Body of pancreas (tissue), 4 donors: ENCODE measurements at regions not wholly inside any gene's neighbourhood (a gene's known extent, or its start where the extent isn't known, plus 50 kb on each side); places are given as distances from the start of the nearest gene placed in this dataset.
"Not testable (repeated sequence)": the region's sequence is repeated elsewhere in the genome, so short reads cannot be mapped to it uniquely, and the experiment has no call there.

Experiments
- ATAC-seq: fragments of 150-250 bp; one replicate; pipeline ENCODE4 v1.9.1; 2016
- DNase-seq, 4 donors: peaks; one replicate each; pipeline ENCODE4 v3.0.0-alpha.2; 2019
- H3K27ac ChIP-seq, 4 donors: fragments of 200-600 bp; sonication (generic); 1 replicate in 3 of 4; 2 replicates in 1 of 4; pipeline versions ENCODE4 v1.5.1 to v1.6.1; 2016 to 2019; ENCODE audit warnings: mild to moderate bottlenecking in 1 of 4, mixed read lengths in 1 of 4, moderate library complexity in 1 of 4
- H3K27me3 ChIP-seq, 2 donors: fragments of 200-600 bp; sonication (generic); one replicate each; pipeline ENCODE4 v1.6.0; 2016; ENCODE audit warnings: mild to moderate bottlenecking in 1 of 2
- H3K36me3 ChIP-seq, 2 donors: fragments of 200-600 bp; sonication (generic); replicated peaks in 1 of 2; 2 replicates each; pipeline ENCODE4 v1.5.1; 2016; ENCODE audit warnings: low read depth in 2 of 2; ENCODE audit not compliant: insufficient read depth in 1 of 2
- H3K4me1 ChIP-seq: fragments of 200-600 bp; sonication (generic); one replicate; pipeline ENCODE4 v1.6.0; 2016
- H3K4me3 ChIP-seq, 2 donors: fragments of 200-600 bp; sonication (generic); 1 replicate in 1 of 2; 2 replicates in 1 of 2; pipeline ENCODE4 v1.5.1; 2016 to 2019
- H3K9me3 ChIP-seq, 3 donors: fragments of 200-600 bp; sonication (generic); 1 replicate in 2 of 3; 2 replicates in 1 of 3; pipeline ENCODE4 v1.5.1; 2016
- CTCF ChIP-seq, 7 experiments: fragments of 450-650 bp in 4 of 7; fragments of 200-600 bp in 3 of 7; sonication (generic) in 3 of 7; IDR thresholded peaks; one replicate each; pipeline ENCODE4 v1.5.1; 2016 to 2019; ENCODE audit warnings: antibody characterized with exemption in 7 of 7
- POLR2A ChIP-seq, 3 donors: fragments of 450-650 bp; IDR thresholded peaks; one replicate each; pipeline ENCODE4 v1.6.1; 2016; ENCODE audit warnings: antibody characterized with exemption in 3 of 3, mild to moderate bottlenecking in 2 of 3
- WGBS, 2 donors: methylation state at CpG; one replicate each; pipeline ENCODE4 v1.1.5; 2017; 5-methylcytosine and 5-hydroxymethylcytosine counted together
- intact Hi-C: fragments of 100-400 bp; cut with DNase I; formaldehyde crosslinking; loops from one replicate; pipeline ENCODE4 v1.15.1; 2023

DNA sequence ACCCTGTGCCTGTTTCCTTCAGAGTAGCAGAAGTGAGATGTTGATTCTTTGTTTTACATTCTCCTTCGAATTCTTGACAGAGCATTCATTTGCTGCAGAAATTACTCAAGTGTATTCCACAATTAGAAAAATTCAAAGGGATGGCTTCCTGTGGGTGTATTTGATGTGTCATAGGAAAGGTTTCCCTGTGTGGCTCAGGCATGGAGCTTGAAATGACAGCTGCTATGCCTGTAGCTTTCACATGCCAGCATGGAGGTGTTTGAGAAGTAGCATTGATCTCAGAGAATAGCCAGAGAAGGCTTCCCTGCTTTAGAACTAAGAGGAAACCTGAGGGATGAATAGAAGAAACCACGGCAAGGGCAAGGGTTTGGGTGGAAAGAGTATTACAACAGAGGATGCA is 317.2 kb upstream of the DEPDC1 start:
- ATAC-seq (no peak), DNase-seq (no peak)
- 54 to 55% methylated on average over 2 of the region's 2 CpGs for WGBS, 2 donors
- Histone ChIP-seq H3K36me3 (no peaks in the 10 kb centered on the region), H3K9me3 (no peaks in the 10 kb centered on the region), H3K27ac (no peak overlapping the region), H3K4me1 (no peaks in the 10 kb centered on the region), H3K4me3 (no peak overlapping the region), H3K27me3 (no peaks in the 10 kb centered on the region)
- TF ChIP-seq POLR2A (IDR thresholded peaks at IDR 0.05) (no peak), CTCF (IDR thresholded peaks at IDR 0.05) (no peak)
- intact Hi-C loops, result no loop called here

DNA sequence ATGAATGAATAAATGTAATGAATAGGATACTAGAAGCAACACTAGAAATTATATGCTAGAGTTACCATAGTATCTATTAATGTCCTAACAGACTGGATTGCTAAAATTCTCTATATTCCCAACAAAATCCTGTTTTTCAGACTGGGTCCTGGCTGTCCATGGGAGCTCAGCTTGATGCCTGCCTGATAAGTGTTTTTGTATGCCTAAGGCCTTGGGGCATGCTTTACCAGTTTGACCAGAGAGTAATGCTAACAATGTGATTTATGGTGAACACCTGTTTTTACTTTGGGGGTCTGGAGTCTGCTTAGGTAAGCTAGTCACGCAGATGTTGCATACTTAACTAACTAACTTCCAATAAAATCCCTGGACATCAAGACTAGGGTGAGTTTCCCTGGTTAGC is 318.8 kb upstream of the DEPDC1 start:
- no peak for TF ChIP-seq POLR2A (IDR thresholded peaks at IDR 0.05)
- no peak for TF ChIP-seq CTCF (IDR thresholded peaks at IDR 0.05)
- Histone ChIP-seq H3K4me3 (no peak overlapping the region), H3K4me1 (no peaks in the 10 kb centered on the region), H3K9me3 (no peaks in the 10 kb centered on the region), H3K27me3 (no peaks in the 10 kb centered on the region), H3K27ac (no peak overlapping the region), H3K36me3 (no peaks in the 10 kb centered on the region)
- DNase-seq, result no peak
- ATAC-seq, result no peak
- intact Hi-C loops, result no loop called here
- WGBS, 2 donors, result 37 to 63% methylated on average over 1 of the region's 1 CpG

DNA sequence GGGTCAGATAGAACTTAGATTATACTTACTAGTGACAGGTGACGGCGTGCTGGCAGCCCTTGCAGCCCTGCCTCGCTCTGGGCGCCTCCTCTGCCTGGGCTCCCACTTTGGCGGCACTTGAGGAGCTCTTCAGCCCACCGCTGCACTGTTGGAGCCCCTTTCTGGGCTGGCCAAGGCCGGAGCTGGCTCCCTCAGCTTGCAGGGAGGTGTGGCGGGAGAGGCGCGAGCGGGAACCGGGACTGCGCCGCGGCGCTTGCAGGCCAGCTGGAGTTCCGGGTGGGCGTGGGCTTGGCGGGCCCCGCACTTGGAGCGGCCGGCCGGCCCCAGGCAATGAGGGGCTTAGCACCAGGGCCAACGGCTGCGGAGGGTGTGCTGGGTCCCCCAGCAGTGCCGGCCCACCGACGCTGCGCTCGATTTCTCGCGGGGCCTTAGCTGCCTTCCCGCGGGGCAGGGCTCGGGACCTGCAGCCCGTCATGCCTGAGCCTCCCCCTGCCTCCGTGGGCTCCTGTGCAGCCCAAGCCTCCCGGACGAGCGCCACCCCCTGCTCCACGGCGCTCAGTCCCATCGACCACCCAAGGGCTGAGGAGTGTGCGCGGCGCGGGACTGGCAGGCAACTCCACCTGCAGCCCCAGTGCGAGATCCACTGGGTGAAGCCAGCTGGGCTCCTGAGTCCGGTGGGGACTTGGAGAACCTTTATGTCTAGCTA is 320.8 kb upstream of the DEPDC1 start:
- DNase-seq, intact Hi-C loops, H3K27me3 ChIP-seq, H3K4me1 ChIP-seq, H3K27ac ChIP-seq, H3K36me3 ChIP-seq, ATAC-seq, H3K9me3 ChIP-seq, H3K4me3 ChIP-seq: not testable (repeated sequence)
- 86 to 93% methylated on average over 25 to 44 of the region's 49 CpGs for WGBS, 2 donors

GRCh38 chr1:68819190-68819829 is 322.4 kb upstream of the DEPDC1 start:
- H3K9me3 ChIP-seq, result no peaks in the 10 kb centered on the region
- ATAC-seq, result no peak
- no peak overlapping the region for H3K4me3 ChIP-seq
- H3K36me3 ChIP-seq, result no peaks in the 10 kb centered on the region
- H3K27me3 ChIP-seq, result no peaks in the 10 kb centered on the region
- intact Hi-C loops, result no loop called here
- H3K4me1 ChIP-seq, result no peaks in the 10 kb centered on the region
- DNase-seq, result no peak
- WGBS, 2 donors, result 58 to 71% methylated on average over 4 of the region's 4 CpGs
- TF ChIP-seq POLR2A (IDR thresholded peaks at IDR 0.05), result no peak
- TF ChIP-seq CTCF (IDR thresholded peaks at IDR 0.05), result peak in 4 of 7 experiments; percentile 31 to 39 (median 36)
- no peak overlapping the region for H3K27ac ChIP-seq

DNA sequence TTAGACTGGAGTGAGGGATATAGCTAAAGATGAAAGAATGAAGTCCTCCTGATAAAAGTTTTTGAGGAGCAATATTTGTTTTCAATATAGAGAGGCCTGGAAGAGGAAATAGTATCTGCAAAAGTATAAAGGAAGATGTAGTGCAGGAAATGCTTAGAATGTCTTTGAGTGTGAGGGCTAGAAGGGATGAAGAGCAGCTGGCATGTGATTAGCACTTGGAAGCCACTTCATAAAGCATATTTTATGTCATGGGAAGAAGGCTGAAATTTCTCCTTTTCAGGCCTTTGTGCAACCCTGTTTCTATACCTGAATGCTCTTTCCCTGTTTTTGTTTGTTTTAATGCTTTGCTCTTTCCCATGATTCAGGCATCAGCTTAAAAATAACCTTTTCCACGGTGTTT is 323.3 kb upstream of the DEPDC1 start:
- intact Hi-C loops, result no loop called here
- DNase-seq (no peak), ATAC-seq (no peak)
- Histone ChIP-seq H3K27ac (no peak overlapping the region), H3K27me3 (no peaks in the 10 kb centered on the region), H3K4me1 (no peaks in the 10 kb centered on the region), H3K4me3 (no peak overlapping the region), H3K9me3 (no peaks in the 10 kb centered on the region), H3K36me3 (no peaks in the 10 kb centered on the region)
- TF ChIP-seq POLR2A (IDR thresholded peaks at IDR 0.05) (no peak), CTCF (IDR thresholded peaks at IDR 0.05) (no peak)
- WGBS, 2 donors, result 14 to 23% methylated on average over 1 of the region's 1 CpG
